Brain microvascular endothelial cell (primary cell): ENCODE measurements at regions not wholly inside any gene's neighbourhood (a gene's known extent, or its start where the extent isn't known, plus 50 kb on each side); places are given as distances from the start of the nearest gene placed in this dataset.

Experiments
- DNase-seq: peaks from one replicate; pipeline ENCODE4 v3.0.0-alpha.2; 2020
- H3K27ac ChIP-seq: fragments of 250-450 bp; sonication (Bioruptor Pico); 2 replicates; pipeline ENCODE4 v1.5.1; 2020; ENCODE audit warnings: mild to moderate bottlenecking, moderate library complexity
- H3K27me3 ChIP-seq: fragments of 250-450 bp; sonication (Bioruptor Pico); replicated peaks from 2 replicates; pipeline ENCODE4 v1.5.1; 2020; ENCODE audit warnings: mild to moderate bottlenecking
- H3K36me3 ChIP-seq: fragments of 250-450 bp; sonication (Bioruptor Pico); replicated peaks from 2 replicates; pipeline ENCODE4 v1.5.1; 2020; ENCODE audit warnings: mild to moderate bottlenecking
- H3K4me3 ChIP-seq: 2 replicates; pipeline ENCODE4 v1.5.1; 2011; ENCODE audit warnings: low read depth, mild to moderate bottlenecking, control low read depth, low read length, moderate library complexity
- in situ Hi-C: cut with HindIII; loops from 2 replicates; pipeline ENCODE4 v1.10.0; 2017; ENCODE audit warnings: low sequenced_read_pairs, low pct_ligation_motif_present
- TF ChIP-seq, protein P1 (sequence below): IDR thresholded peaks from 2 replicates; pipeline ENCODE4 v1.5.1; 2011; ENCODE audit warnings: low read depth, mild to moderate bottlenecking, moderate library complexity, low read length, control low read depth, inconsistent platforms; ENCODE audit errors: missing control alignments

DNA sequence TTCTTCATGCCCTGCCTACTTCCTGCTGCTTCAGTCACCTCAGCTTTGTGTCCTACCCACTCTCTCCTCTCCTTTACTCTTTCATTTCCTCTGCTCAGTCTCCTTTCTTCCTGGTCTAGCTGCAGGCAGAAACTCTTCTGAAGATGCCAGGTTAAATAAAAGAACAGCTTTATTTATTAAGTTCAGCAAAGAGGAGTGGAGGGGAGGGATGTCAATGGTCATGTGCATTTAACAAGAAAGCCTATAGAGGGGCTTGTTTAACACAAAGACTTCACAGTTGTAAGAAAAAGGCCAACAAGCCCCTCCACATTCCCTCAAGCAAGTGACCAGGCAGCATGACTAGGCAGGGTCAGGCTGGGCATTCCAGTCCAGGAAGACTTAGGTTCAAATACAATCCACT, 609.2 kb downstream of the INSC start:
- Histone ChIP-seq H3K27me3 (no peaks in the 10 kb centered on the region), H3K27ac (no peak overlapping the region), H3K36me3 (no peaks in the 10 kb centered on the region), H3K4me3 (no peak overlapping the region)
- TF ChIP-seq, protein P1, sequence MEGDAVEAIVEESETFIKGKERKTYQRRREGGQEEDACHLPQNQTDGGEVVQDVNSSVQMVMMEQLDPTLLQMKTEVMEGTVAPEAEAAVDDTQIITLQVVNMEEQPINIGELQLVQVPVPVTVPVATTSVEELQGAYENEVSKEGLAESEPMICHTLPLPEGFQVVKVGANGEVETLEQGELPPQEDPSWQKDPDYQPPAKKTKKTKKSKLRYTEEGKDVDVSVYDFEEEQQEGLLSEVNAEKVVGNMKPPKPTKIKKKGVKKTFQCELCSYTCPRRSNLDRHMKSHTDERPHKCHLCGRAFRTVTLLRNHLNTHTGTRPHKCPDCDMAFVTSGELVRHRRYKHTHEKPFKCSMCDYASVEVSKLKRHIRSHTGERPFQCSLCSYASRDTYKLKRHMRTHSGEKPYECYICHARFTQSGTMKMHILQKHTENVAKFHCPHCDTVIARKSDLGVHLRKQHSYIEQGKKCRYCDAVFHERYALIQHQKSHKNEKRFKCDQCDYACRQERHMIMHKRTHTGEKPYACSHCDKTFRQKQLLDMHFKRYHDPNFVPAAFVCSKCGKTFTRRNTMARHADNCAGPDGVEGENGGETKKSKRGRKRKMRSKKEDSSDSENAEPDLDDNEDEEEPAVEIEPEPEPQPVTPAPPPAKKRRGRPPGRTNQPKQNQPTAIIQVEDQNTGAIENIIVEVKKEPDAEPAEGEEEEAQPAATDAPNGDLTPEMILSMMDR: no peak
- DNase-seq: no peak
- in situ Hi-C loops: no loop called here

GRCh38 chr11:15724601-15725000, 609.9 kb downstream of the INSC start:
- DNase-seq: no peak
- Histone ChIP-seq H3K4me3 (no peak overlapping the region), H3K36me3 (no peaks in the 10 kb centered on the region), H3K27me3 (no peaks in the 10 kb centered on the region), H3K27ac (no peak overlapping the region)
- TF ChIP-seq, protein P1: no peak
- in situ Hi-C loops: no loop called here

- in situ Hi-C loops: no loop called here
- no peak overlapping the region for H3K27ac ChIP-seq
- H3K36me3 ChIP-seq: no peaks in the 10 kb centered on the region
- no peaks in the 10 kb centered on the region for H3K27me3 ChIP-seq
- TF ChIP-seq, protein P1: no peak
- DNase-seq: no peak
- no peak overlapping the region for H3K4me3 ChIP-seq
Observed at GRCh38 chr11:15725246-15725645, 610.5 kb downstream of the INSC start.

- TF ChIP-seq, protein P1: no peak
- Histone ChIP-seq H3K27me3 (no peaks in the 10 kb centered on the region), H3K27ac (no peak overlapping the region), H3K4me3 (no peak overlapping the region), H3K36me3 (no peaks in the 10 kb centered on the region)
- DNase-seq: no peak
- in situ Hi-C loops: no loop called here
Observed at GRCh38 chr11:15726221-15726746, 611.6 kb downstream of the INSC start.

GRCh38 chr11:15726893-15727519, 612.3 kb downstream of the INSC start:
- no peaks in the 10 kb centered on the region for H3K36me3 ChIP-seq
- H3K4me3 ChIP-seq: no peak overlapping the region
- in situ Hi-C loops: no loop called here
- H3K27ac ChIP-seq: no peak overlapping the region
- TF ChIP-seq, protein P1: no peak
- no peaks in the 10 kb centered on the region for H3K27me3 ChIP-seq
- DNase-seq: no peak

GRCh38 chr11:15727520-15727914, 612.8 kb downstream of the INSC start:
- in situ Hi-C loops: no loop called here
- Histone ChIP-seq H3K36me3 (no peaks in the 10 kb centered on the region), H3K4me3 (no peak overlapping the region), H3K27ac (no peak overlapping the region), H3K27me3 (no peaks in the 10 kb centered on the region)
- DNase-seq: no peak
- TF ChIP-seq, protein P1: no peak
